ENCODE measurements at regions not wholly inside any gene's neighbourhood (a gene's known extent, or its start where the extent isn't known, plus 50 kb on each side); places are given as distances from the start of the nearest gene placed in this dataset.

DNA sequence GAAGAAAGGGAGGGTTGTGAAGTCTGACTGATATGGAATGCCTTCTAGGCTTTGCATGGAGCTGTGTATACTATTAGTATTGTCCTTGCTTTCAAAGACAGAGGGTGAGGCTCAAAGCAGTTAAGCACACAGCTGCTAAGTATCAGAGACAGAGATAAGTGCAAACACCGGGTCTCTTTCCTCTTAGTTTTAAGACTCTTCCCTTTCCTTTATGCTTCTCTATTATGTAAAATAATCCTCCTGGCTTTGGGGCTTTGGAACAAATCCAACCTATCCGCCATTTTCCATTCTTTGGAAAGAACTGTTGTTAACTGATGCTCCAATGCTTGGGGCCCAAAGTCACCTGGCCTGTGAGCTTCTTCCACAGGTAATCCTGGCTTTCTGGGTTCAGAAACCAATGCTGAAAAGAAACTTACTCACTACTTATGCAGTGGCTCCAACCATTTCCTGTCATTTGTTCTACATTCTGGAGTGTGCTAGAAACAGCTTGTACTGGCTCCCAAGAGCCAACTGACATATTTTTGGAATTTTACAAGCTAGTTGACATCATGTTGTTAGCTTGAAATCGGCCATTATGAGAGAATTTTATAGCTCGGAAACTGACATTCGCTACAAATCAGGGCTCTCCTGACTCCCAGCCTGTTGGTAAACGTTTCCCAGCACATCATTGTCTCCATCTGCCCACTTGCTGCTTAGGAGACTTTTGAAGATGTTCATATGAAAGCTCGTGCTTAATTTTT, 67.5 kb downstream of the DNTTIP2 start:
- DNase-seq = no peak
- H3K27ac ChIP-seq = no peak overlapping the region

DNA sequence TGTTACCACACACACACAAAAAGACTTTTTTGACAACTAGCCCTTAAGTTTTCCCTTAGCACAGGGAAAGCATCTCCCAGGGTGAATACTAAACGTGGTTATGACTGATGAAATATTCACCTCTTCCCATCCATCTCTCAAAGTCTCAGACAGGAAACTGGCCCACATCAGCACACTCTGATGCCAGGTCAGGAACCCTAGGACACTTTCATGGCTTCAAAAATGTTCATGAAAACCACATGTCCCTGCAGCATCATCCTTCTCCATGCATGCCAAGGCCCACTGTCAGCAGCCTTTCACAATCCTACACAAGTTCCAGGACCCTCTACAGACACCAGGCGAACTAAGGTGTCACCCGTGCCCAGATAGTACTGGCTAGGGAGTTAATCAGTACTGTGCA, 68.7 kb downstream of the DNTTIP2 start:
- H3K27ac ChIP-seq = no peak overlapping the region
- WGBS (ENCODE audit: insufficient coverage, low coverage, low lambda C conversion rate, missing lambda C conversion rate) = 69% methylated on average over 1 of the region's 3 CpGs
- H3K4me1 ChIP-seq = no peaks in the 10 kb centered on the region
- intact Hi-C loops (cut with DNase I) = loop anchor here (5.0 to 10.0 kb wide), 2 partner anchors 178 to 376 kb away; no protein-coding TSS in a partner anchor
- H3K36me3 ChIP-seq = no peaks in the 10 kb centered on the region
- no peaks in the 10 kb centered on the region for H3K9me3 ChIP-seq
- ATAC-seq (no peak), DNase-seq (no peak)
- H3K4me3 ChIP-seq = no peak overlapping the region
- TF ChIP-seq, protein P1, sequence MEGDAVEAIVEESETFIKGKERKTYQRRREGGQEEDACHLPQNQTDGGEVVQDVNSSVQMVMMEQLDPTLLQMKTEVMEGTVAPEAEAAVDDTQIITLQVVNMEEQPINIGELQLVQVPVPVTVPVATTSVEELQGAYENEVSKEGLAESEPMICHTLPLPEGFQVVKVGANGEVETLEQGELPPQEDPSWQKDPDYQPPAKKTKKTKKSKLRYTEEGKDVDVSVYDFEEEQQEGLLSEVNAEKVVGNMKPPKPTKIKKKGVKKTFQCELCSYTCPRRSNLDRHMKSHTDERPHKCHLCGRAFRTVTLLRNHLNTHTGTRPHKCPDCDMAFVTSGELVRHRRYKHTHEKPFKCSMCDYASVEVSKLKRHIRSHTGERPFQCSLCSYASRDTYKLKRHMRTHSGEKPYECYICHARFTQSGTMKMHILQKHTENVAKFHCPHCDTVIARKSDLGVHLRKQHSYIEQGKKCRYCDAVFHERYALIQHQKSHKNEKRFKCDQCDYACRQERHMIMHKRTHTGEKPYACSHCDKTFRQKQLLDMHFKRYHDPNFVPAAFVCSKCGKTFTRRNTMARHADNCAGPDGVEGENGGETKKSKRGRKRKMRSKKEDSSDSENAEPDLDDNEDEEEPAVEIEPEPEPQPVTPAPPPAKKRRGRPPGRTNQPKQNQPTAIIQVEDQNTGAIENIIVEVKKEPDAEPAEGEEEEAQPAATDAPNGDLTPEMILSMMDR (IDR thresholded peaks at IDR 0.05) = no peak
- no peak for TF ChIP-seq POLR2A (IDR thresholded peaks at IDR 0.05)
- no peaks in the 10 kb centered on the region for H3K27me3 ChIP-seq

More for the DNA sequence above, 67.5 kb downstream of the DNTTIP2 start:
- no peak overlapping the region for H3K4me3 ChIP-seq
- no peak for TF ChIP-seq POLR2A (IDR thresholded peaks at IDR 0.05)
- TF ChIP-seq, protein P1 (IDR thresholded peaks at IDR 0.05) = no peak
- H3K27me3 ChIP-seq = no peaks in the 10 kb centered on the region
- no peaks in the 10 kb centered on the region for H3K4me1 ChIP-seq
- H3K9me3 ChIP-seq = no peaks in the 10 kb centered on the region
- 77% methylated on average over 7 of the region's 7 CpGs for WGBS (ENCODE audit: insufficient coverage, low coverage, low lambda C conversion rate, missing lambda C conversion rate)
- intact Hi-C loops (cut with DNase I) = loop anchor here (5.0 to 10.0 kb wide), 2 partner anchors 179 to 377 kb away; no protein-coding TSS in a partner anchor
- ATAC-seq = no peak
- no peaks in the 10 kb centered on the region for H3K36me3 ChIP-seq

DNA sequence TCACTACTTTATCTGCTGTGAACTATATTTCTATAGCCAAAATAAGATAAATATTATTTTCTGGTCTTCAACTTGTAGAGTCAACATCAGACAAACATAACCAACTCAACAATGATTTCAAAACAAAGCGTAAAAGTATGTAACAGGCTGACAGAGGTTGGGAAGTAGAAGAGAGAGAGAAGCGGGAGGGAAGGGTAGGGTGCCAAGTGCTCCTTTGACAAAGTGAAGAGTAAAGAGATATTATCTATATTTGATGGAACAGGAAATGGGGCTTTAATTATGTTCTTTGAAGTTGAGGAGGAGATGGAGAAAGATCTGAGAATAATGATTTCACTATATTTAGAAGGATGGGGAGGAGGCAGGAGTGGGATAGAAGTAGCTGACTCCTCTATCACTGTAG, 70.1 kb downstream of the DNTTIP2 start:
- intact Hi-C loops (cut with DNase I) = no loop called here
- no peak overlapping the region for H3K27ac ChIP-seq
- H3K4me3 ChIP-seq = no peak overlapping the region
- H3K36me3 ChIP-seq = no peaks in the 10 kb centered on the region
- H3K9me3 ChIP-seq = no peaks in the 10 kb centered on the region
- no peaks in the 10 kb centered on the region for H3K27me3 ChIP-seq
- DNase-seq = no peak
- ATAC-seq = no peak
- 95% methylated on average over 2 of the region's 2 CpGs for WGBS (ENCODE audit: insufficient coverage, low coverage, low lambda C conversion rate, missing lambda C conversion rate)
- H3K4me1 ChIP-seq = no peaks in the 10 kb centered on the region
- TF ChIP-seq POLR2A (IDR thresholded peaks at IDR 0.05) = no peak
- TF ChIP-seq, protein P1 (IDR thresholded peaks at IDR 0.05) = no peak

DNA sequence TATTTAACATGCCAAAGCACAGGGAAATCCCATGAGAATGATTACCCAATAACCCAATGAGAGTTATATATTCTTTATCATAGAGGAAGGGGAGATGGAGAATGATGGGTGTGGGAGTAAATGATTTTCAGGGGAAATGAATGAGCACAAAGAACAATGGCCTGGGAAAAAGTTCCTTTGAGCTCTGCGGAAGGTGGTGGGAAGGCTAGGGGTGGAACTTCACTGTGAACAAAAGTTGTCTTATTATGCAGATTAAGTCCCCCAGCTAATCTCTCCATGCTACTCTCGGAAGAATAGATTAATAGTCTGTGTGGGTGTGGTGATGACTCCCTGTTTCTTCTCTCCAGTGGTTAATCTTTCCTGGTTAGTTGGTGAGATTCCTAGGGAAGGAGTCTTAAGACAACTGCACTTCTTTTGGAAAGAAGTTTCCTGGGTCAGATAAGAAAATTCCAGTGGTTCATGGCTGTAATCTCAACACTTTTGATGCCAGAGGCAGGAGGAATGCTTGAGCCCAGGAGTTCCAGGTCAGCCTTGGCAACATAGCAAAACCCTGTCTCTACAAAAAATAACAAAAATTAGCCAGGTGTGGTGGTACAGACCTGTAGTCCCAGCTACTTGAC, 71.6 kb downstream of the DNTTIP2 start:
- no peaks in the 10 kb centered on the region for H3K27me3 ChIP-seq
- H3K36me3 ChIP-seq = no peaks in the 10 kb centered on the region
- no peak for TF ChIP-seq POLR2A (IDR thresholded peaks at IDR 0.05)
- TF ChIP-seq, protein P1 (IDR thresholded peaks at IDR 0.05) = no peak
- intact Hi-C loops (cut with DNase I) = no loop called here
- no peak overlapping the region for H3K27ac ChIP-seq
- ATAC-seq = no peak
- no peaks in the 10 kb centered on the region for H3K4me1 ChIP-seq
- H3K4me3 ChIP-seq = no peak overlapping the region
- DNase-seq = no peak
- no peaks in the 10 kb centered on the region for H3K9me3 ChIP-seq
- 71% methylated on average over 2 of the region's 2 CpGs for WGBS (ENCODE audit: insufficient coverage, low coverage, low lambda C conversion rate, missing lambda C conversion rate)

Data from right lobe of liver (tissue), 6 donors.